CD4-positive, alpha-beta memory T cell (primary cell): ENCODE measurements at regions not wholly inside any gene's neighbourhood (a gene's known extent, or its start where the extent isn't known, plus 50 kb on each side); places are given as distances from the start of the nearest gene placed in this dataset.

Experiments used
- CTCF ChIA-PET: fragments of 350-600 bp; sonication (Branson Sonifier 250); formaldehyde crosslinking; loops from one replicate; lab custom pipeline; 2021; ENCODE audit warnings: inconsistent platforms; ENCODE audit not compliant: partially characterized antibody; lab: Charles Lee
- POLR2A ChIA-PET: fragments of 350-600 bp; sonication (Branson Sonifier 250); formaldehyde crosslinking; loops from one replicate; lab custom pipeline; 2021; ENCODE audit not compliant: partially characterized antibody; lab: Charles Lee
- DNase-seq, 5 donors: peaks; one replicate each; pipeline versions ENCODE4 v3.0.0 to v3.0.0-alpha.2; 2020 to 2022; ENCODE audit warnings: mixed read lengths in 1 of 5
- H3K27ac ChIP-seq: one replicate; pipeline ENCODE4 v1.7.0; 2013; ENCODE audit warnings: low read depth, low read length
- H3K27me3 ChIP-seq: 2 replicates; pipeline ENCODE4 v1.7.0; 2013; ENCODE audit warnings: mild to moderate bottlenecking, low read length, moderate library complexity; ENCODE audit not compliant: insufficient read depth
- H3K36me3 ChIP-seq: 2 replicates; pipeline ENCODE4 v1.7.0; 2013; ENCODE audit warnings: mild to moderate bottlenecking, low read length, moderate library complexity; ENCODE audit not compliant: insufficient read depth
- H3K4me1 ChIP-seq: 2 replicates; pipeline ENCODE4 v1.7.0; 2013; ENCODE audit warnings: mild to moderate bottlenecking, low read length, moderate library complexity; ENCODE audit not compliant: insufficient read depth
- H3K4me3 ChIP-seq, 2 donors: one replicate each; pipeline ENCODE4 v1.7.0; 2013; ENCODE audit warnings: low read length in 2 of 2, mild to moderate bottlenecking in 1 of 2
- H3K9me3 ChIP-seq, 2 donors: one replicate each; pipeline ENCODE4 v1.7.0; 2013; ENCODE audit warnings: low read length in 2 of 2, control low read depth in 1 of 2; ENCODE audit not compliant: control insufficient read depth in 1 of 2
- H3K27ac Mint-ChIP-seq, 7 donors: one replicate each; pipeline ENCODE4 v1.8.0; 2020 to 2021; ENCODE audit warnings: mixed read lengths in 7 of 7, mild to moderate bottlenecking in 6 of 7, inconsistent platforms in 3 of 7, moderate library complexity in 3 of 7
- H3K27me3 Mint-ChIP-seq, 2 donors: one replicate each; pipeline ENCODE4 v1.8.0; 2020 to 2021; ENCODE audit warnings: mixed read lengths in 2 of 2
- H3K36me3 Mint-ChIP-seq, 2 donors: one replicate each; pipeline ENCODE4 v1.8.0; 2020 to 2021; ENCODE audit warnings: mixed read lengths in 2 of 2, inconsistent platforms in 1 of 2, mild to moderate bottlenecking in 1 of 2
- H3K4me1 Mint-ChIP-seq, 4 donors: one replicate each; pipeline ENCODE4 v1.8.0; 2020 to 2021; ENCODE audit warnings: mixed read lengths in 4 of 4, mild to moderate bottlenecking in 1 of 4
- H3K4me3 Mint-ChIP-seq, 8 donors: one replicate each; pipeline ENCODE4 v1.8.0; 2020 to 2021; ENCODE audit warnings: mixed read lengths in 8 of 8, mild to moderate bottlenecking in 7 of 8, moderate library complexity in 6 of 8, inconsistent platforms in 3 of 8
- H3K9me3 Mint-ChIP-seq, 8 donors: one replicate each; pipeline ENCODE4 v1.8.0; 2020 to 2021; ENCODE audit warnings: mixed read lengths in 8 of 8, mild to moderate bottlenecking in 5 of 8, inconsistent platforms in 3 of 8, moderate library complexity in 1 of 8
- intact Hi-C: fragments of 100-400 bp; cut with micrococcal nuclease; formaldehyde crosslinking; loops from one replicate; pipeline ENCODE4 v1.15.1; 2023

DNA sequence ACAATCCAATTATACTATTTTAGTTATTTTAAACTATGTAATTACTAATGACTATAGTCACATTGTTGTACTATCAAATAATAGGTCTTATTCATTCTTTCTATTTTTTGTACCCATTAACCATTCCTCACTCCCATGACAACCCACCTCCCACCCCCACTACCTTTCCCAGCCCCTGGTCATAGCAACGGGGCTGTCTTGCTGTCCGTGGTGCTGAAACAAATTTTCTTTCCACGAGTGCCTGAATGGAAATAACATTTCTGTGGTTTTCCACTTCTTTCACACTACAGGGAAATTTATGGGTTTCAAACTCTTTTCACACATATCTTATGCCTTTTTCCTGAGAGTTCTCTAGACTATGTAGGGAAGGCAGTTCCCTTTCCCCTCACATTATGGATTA is 326.6 kb downstream of the PHKB start:
- Mint-ChIP-seq H3K9me3 (peaks cover 0 to 25% (median 15%) of the 10 kb centered on the region in 8 donors), H3K27me3 (peaks cover 1 to 6% of the 10 kb centered on the region in 2 donors), H3K27ac (no peak overlapping the region), H3K4me3 (no peak overlapping the region), H3K36me3 (peaks cover 0 to 5% of the 10 kb centered on the region in 2 donors), H3K4me1 (no peaks in the 10 kb centered on the region)
- no peak overlapping the region for H3K4me3 ChIP-seq
- H3K4me1 ChIP-seq: no peaks in the 10 kb centered on the region
- H3K27me3 ChIP-seq: no peaks in the 10 kb centered on the region
- no peak overlapping the region for H3K27ac ChIP-seq
- CTCF ChIA-PET: no interaction called here
- no peak for DNase-seq
- no peaks in the 10 kb centered on the region for H3K36me3 ChIP-seq
- intact Hi-C loops: no loop called here
- POLR2A ChIA-PET: no interaction called here
- no peaks in the 10 kb centered on the region for H3K9me3 ChIP-seq

DNA sequence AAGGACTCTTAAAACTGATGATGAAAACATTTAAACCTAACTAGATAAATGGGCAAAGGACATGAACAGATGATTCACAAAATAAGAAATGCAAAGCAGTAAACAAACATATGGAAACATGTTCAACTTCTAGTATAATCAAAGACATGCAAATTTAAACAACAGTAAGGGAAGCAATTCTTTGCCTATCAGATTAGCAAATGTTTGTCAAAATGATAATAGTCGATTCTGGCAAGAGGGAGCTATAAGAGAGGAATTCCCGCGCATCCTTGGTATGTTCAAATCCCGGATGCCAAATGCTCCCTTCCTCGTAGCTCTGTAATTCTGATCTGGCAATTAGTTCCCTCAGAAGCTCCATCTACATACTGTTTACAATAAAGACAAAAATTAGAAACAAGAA is 320.5 kb downstream of the PHKB start:
- Mint-ChIP-seq H3K27me3 (peaks cover 0 to 1% of the 10 kb centered on the region in 2 donors), H3K4me3 (no peak overlapping the region), H3K36me3 (no peaks in the 10 kb centered on the region), H3K27ac (no peak overlapping the region), H3K9me3 (peaks cover 0 to 3% (median 0%) of the 10 kb centered on the region in 8 donors), H3K4me1 (peaks cover 7 to 18% (median 13%) of the 10 kb centered on the region in 4 donors)
- ChIA-PET CTCF (no interaction called here), POLR2A (no interaction called here)
- Histone ChIP-seq H3K27me3 (no peaks in the 10 kb centered on the region), H3K4me1 (no peaks in the 10 kb centered on the region), H3K27ac (no peak overlapping the region), H3K9me3 (no peaks in the 10 kb centered on the region), H3K36me3 (no peaks in the 10 kb centered on the region), H3K4me3 (no peak overlapping the region)
- intact Hi-C loops: no loop called here
- DNase-seq: no peak

DNA sequence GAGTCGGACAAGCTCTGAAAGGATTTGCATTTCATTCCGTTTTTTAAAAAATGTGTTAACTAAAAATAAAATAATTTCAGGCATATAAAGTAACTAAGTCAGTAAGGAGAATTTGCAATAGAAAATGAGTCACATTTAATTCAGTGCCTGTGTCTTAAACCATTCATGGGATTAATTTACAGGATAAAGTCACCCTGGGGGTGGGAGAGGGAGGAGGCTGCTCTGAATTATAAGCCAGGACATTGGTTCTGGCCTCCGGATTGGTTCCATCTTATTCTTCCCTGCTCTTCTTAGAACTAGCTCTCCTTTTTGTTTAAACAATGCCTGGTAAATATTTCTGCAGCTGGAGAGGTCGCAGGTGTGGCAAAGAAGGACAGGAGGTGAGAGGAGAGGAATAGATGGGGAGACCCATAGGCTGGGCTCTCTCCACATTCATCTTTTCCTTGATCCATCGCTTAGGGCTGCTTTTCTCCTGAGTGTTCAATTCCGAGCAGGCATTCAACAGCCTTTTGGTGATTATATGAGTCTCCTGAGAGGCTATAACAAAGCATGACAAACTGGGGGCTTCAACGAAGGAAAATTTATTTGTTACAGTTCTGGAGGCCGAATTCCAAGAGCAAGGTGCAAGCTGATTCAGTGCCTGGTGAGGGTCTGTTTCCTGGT is 319.2 kb downstream of the PHKB start:
- Histone ChIP-seq H3K9me3 (no peaks in the 10 kb centered on the region), H3K4me1 (no peaks in the 10 kb centered on the region), H3K4me3 (no peak overlapping the region), H3K36me3 (no peaks in the 10 kb centered on the region), H3K27ac (no peak overlapping the region), H3K27me3 (no peaks in the 10 kb centered on the region)
- Mint-ChIP-seq H3K27me3 (peaks cover 0 to 1% of the 10 kb centered on the region in 2 donors), H3K27ac (peak overlapping the region in 4 of 7 donors; percentile 25 to 94 (median 89)), H3K36me3 (no peaks in the 10 kb centered on the region), H3K4me1 (peaks cover 7 to 18% (median 13%) of the 10 kb centered on the region in 4 donors), H3K4me3 (peak overlapping the region in 5 of 8 donors; percentile 87 to 94 (median 89)), H3K9me3 (peaks cover 0 to 4% (median 0%) of the 10 kb centered on the region in 8 donors)
- intact Hi-C loops: no loop called here
- ChIA-PET CTCF (no interaction called here), POLR2A (no interaction called here)
- no peak for DNase-seq

DNA sequence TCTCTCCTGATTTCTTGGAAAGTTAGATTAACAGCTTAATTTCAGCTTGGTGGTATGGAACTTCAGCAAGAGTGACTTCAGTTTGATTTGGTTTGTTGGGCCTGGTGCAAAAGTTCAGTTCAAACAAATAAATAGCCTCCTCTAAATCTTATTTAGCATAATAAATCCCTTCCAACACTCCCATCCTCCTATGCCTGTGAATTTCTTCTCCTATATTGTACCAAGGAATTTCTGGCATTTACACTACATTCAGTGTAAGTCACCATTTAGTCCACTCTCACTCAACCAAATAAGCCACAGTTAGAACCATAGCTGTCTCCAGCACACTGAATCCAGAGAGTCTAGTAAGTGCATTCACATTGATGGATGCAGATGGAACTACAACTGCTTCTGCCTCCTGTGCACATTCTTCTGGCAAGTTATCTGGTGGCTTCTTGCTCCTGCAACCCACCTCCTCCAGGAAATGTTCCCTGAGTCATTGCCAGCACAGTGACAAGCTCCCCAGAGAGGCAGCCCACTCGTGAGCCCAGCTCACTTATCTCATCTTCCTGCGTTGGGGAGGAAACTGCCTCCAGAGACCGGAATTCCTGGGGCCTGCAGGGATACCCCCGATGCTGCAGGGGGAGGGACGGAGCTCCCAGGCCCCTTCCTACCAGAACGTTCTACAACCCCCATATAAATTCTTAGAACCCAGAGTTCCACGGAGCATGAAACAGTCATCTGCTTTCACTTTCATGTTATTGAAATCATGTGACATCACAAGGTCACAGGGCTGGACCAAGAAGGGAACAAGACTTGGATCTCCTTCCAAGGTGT is 318.3 kb downstream of the PHKB start:
- DNase-seq: peak in 4 of 5 donors; percentile 2 to 8 (median 4)
- Mint-ChIP-seq H3K27me3 (peaks cover 0 to 1% of the 10 kb centered on the region in 2 donors), H3K27ac (peak overlapping the region; percentile 45 to 94 (median 91)), H3K4me3 (peak overlapping the region; percentile 84 to 94 (median 89)), H3K9me3 (peaks cover 0 to 5% (median 0%) of the 10 kb centered on the region in 8 donors), H3K36me3 (no peaks in the 10 kb centered on the region), H3K4me1 (peaks cover 7 to 18% (median 13%) of the 10 kb centered on the region in 4 donors)
- intact Hi-C loops: no loop called here
- no peaks in the 10 kb centered on the region for H3K36me3 ChIP-seq
- peak overlapping the region; percentile 39 for H3K27ac ChIP-seq
- H3K27me3 ChIP-seq: no peaks in the 10 kb centered on the region
- POLR2A ChIA-PET: no interaction called here
- peak overlapping the region; percentile 11 to 29 for H3K4me3 ChIP-seq
- CTCF ChIA-PET: no interaction called here
- H3K9me3 ChIP-seq: no peaks in the 10 kb centered on the region
- no peaks in the 10 kb centered on the region for H3K4me1 ChIP-seq

DNA sequence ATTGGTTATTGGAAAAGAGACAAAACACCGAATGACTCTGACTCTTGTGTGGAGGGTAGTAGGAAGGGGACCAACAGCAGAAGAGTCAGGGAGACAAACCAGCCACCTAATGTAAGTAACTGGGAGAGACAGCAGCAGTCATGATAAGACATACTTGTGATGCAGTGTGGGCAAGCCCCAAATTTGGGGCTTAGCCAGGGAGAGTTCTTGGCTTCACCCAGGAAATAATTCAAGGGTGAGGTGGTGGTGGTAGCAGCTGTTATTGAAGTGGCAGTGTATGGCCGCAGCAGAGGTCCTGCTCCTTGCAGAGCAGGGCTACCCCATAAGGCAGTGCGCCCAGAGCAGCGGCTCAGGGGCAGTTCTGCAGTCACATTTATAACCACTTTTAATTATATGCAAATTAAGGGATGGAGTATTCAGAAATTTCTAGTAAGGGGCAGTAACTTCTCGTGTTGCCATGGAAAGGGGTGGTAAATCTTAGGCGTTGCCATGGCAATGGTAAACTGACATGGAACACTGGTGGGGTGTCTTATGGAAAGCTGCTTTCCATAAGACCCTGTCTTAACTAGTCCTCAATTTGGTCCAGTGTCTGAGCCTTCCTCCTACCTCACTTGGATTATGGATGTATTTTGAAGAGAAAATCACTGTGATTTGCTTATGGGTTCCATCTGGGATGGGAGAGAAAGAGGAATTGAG is 317.1 kb downstream of the PHKB start:
- H3K4me1 ChIP-seq: no peaks in the 10 kb centered on the region
- intact Hi-C loops: no loop called here
- peaks cover 7 to 18% (median 13%) of the 10 kb centered on the region in 4 donors for H3K4me1 Mint-ChIP-seq
- no peaks in the 10 kb centered on the region for H3K9me3 ChIP-seq
- peaks cover 0 to 4% (median 0%) of the 10 kb centered on the region in 8 donors for H3K9me3 Mint-ChIP-seq
- H3K4me3 Mint-ChIP-seq: peak overlapping the region in 4 of 8 donors; percentile 7 to 94 (median 89)
- peak overlapping the region in 4 of 7 donors; percentile 5 to 70 (median 56) for H3K27ac Mint-ChIP-seq
- POLR2A ChIA-PET: no interaction called here
- H3K27ac ChIP-seq: no peak overlapping the region
- no peaks in the 10 kb centered on the region for H3K36me3 Mint-ChIP-seq
- no peaks in the 10 kb centered on the region for H3K36me3 ChIP-seq
- H3K27me3 Mint-ChIP-seq: no peaks in the 10 kb centered on the region
- DNase-seq: no peak
- H3K27me3 ChIP-seq: no peaks in the 10 kb centered on the region
- CTCF ChIA-PET: no interaction called here
- H3K4me3 ChIP-seq: no peak overlapping the region

DNA sequence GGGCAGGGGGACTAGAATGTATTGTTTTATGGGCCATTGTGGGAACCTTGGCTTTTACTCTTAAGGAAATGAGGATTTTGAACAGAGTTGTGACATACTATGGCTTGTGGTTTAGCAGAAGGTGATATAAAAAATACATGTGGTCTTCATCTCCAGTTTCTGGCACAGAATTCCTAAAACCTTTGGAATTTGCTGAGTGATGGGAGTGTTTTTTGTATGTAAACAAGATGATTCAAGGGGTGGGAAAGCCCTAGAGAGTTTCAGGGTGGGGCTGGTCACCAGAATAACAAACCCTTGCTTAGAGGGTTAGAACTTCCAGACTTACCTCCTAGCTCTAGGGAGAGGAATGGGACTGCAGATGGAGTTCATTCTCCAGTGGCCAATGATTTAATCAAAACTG is 316.1 kb downstream of the PHKB start:
- H3K27me3 Mint-ChIP-seq: peaks cover 0 to 6% of the 10 kb centered on the region in 2 donors
- H3K4me3 Mint-ChIP-seq: no peak overlapping the region
- H3K4me1 Mint-ChIP-seq: peaks cover 7 to 18% (median 13%) of the 10 kb centered on the region in 4 donors
- H3K27me3 ChIP-seq: no peaks in the 10 kb centered on the region
- H3K9me3 ChIP-seq: no peaks in the 10 kb centered on the region
- no peak overlapping the region for H3K4me3 ChIP-seq
- intact Hi-C loops: no loop called here
- H3K9me3 Mint-ChIP-seq: peaks cover 0 to 4% (median 0%) of the 10 kb centered on the region in 8 donors
- CTCF ChIA-PET: no interaction called here
- H3K36me3 ChIP-seq: no peaks in the 10 kb centered on the region
- no peak overlapping the region for H3K27ac Mint-ChIP-seq
- POLR2A ChIA-PET: no interaction called here
- H3K4me1 ChIP-seq: no peaks in the 10 kb centered on the region
- H3K36me3 Mint-ChIP-seq: no peaks in the 10 kb centered on the region
- H3K27ac ChIP-seq: no peak overlapping the region
- DNase-seq: no peak

DNA sequence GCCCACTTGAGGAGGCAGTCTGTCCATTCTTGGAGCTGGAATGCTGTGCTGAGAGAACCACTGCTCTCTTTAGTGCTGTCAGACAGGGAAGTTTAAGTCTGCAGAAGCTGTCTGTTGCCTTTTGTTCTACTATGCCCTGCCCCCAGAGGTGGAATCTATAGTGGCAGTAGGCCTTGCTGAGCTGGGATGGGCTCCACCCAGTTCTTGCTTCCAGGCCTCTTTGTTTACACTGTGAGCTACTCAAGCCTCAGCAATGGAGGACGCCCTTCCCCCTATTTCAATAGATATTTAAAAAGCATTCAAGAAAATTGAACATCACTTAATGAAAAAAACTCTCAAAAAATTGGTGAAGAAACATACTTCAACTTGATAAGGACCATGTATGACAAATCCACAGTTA is 313.5 kb downstream of the PHKB start:
- Mint-ChIP-seq H3K27ac (no peak overlapping the region), H3K36me3 (no peaks in the 10 kb centered on the region), H3K4me1 (peaks cover 4 to 14% (median 10%) of the 10 kb centered on the region in 4 donors), H3K9me3 (peaks cover 0 to 6% (median under 1%) of the 10 kb centered on the region in 8 donors), H3K4me3 (no peak overlapping the region), H3K27me3 (peaks cover 2 to 6% of the 10 kb centered on the region in 2 donors)
- Histone ChIP-seq H3K9me3 (no peaks in the 10 kb centered on the region), H3K36me3 (no peaks in the 10 kb centered on the region), H3K4me1 (no peaks in the 10 kb centered on the region), H3K27ac (no peak overlapping the region), H3K4me3 (no peak overlapping the region), H3K27me3 (no peaks in the 10 kb centered on the region)
- ChIA-PET POLR2A (no interaction called here), CTCF (no interaction called here)
- DNase-seq: no peak
- intact Hi-C loops: no loop called here
